ENCODE measurements at regions not wholly inside any gene's neighbourhood (a gene's known extent, or its start where the extent isn't known, plus 50 kb on each side); places are given as distances from the start of the nearest gene placed in this dataset.

DNA sequence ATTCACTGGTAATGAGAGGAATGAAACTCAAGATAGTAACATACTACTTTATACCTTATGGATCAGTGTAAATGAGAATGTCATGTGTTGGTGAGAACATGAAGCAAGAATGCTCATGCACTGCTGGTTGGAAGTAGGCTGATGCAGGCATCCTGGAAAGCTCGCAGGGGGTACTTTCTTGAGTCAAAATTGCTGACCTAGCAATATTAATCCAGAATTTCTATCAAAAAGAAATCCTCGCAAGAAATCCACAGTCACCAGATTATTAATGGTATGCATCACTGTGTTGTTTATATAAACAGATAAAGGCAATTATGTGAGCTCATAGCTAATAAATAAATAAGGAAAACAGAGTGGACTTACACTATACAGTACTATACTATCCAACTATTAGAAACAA is 713.7 kb upstream of the PKDCC start:
- TF ChIP-seq, protein P1, sequence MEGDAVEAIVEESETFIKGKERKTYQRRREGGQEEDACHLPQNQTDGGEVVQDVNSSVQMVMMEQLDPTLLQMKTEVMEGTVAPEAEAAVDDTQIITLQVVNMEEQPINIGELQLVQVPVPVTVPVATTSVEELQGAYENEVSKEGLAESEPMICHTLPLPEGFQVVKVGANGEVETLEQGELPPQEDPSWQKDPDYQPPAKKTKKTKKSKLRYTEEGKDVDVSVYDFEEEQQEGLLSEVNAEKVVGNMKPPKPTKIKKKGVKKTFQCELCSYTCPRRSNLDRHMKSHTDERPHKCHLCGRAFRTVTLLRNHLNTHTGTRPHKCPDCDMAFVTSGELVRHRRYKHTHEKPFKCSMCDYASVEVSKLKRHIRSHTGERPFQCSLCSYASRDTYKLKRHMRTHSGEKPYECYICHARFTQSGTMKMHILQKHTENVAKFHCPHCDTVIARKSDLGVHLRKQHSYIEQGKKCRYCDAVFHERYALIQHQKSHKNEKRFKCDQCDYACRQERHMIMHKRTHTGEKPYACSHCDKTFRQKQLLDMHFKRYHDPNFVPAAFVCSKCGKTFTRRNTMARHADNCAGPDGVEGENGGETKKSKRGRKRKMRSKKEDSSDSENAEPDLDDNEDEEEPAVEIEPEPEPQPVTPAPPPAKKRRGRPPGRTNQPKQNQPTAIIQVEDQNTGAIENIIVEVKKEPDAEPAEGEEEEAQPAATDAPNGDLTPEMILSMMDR (conservative IDR thresholded peaks at IDR 0.05; ENCODE audit: low read depth, low read length), result no peak
- TF ChIP-seq EZH2 (IDR thresholded peaks at IDR 0.05; ENCODE audit: borderline replicate concordance, low read depth, low read length, poor library complexity, severe bottlenecking), result no peak

Data from A673 (cell line).